ENCODE measurements at regions not wholly inside any gene's neighbourhood (a gene's known extent, or its start where the extent isn't known, plus 50 kb on each side); places are given as distances from the start of the nearest gene placed in this dataset.

DNA sequence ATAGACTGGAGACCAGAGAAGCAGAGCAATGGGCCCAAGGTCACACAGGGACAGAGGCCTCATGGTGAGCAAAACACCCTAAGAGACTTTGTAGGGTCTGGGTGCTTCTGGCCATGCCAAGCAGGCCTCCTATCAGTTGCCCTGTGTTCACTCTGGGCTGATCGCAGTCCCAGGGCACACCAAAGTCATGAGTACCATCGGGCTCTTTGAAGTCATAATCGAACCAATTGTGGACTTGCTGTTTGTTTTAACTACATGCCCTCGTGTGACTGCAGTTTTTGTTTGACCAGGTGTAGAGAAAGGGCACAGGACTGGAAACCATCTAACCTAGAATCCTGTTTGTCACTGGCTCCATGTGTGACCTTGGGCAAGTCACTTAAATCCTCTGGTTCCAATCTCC lies 172.5 kb upstream of the CPEB2 start:
- DNase-seq = no peak

DNA sequence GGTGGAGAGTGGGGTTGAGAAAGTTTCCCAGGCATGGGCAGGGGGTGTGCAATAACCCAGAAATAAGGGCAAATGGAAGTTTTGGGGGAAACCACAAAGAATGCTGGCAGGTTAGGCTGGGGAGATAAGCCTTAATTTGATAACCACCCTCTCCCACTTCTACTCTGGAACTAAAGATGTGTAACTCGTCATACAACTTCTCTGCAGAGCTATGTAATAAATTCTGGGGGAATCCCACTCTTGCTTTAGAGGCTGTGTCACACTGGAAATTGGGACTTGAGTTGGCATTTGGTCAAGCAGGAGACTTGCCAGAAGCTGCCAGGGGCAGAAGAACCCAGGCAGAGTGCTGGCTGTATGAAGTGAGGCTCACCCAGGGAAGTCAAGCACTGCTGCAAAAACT lies 170.9 kb upstream of the CPEB2 start:
- no peak for DNase-seq

GRCh38 chr4:14833053-14833452 lies 169.2 kb upstream of the CPEB2 start:
- no peak for DNase-seq

GRCh38 chr4:14834382-14834781 lies 167.9 kb upstream of the CPEB2 start:
- no peak for DNase-seq

- DNase-seq = no peak
Observed at GRCh38 chr4:14835288-14835687, 167.0 kb upstream of the CPEB2 start.

- DNase-seq = no peak
Observed at GRCh38 chr4:14835708-14836425, 166.4 kb upstream of the CPEB2 start.

DNA sequence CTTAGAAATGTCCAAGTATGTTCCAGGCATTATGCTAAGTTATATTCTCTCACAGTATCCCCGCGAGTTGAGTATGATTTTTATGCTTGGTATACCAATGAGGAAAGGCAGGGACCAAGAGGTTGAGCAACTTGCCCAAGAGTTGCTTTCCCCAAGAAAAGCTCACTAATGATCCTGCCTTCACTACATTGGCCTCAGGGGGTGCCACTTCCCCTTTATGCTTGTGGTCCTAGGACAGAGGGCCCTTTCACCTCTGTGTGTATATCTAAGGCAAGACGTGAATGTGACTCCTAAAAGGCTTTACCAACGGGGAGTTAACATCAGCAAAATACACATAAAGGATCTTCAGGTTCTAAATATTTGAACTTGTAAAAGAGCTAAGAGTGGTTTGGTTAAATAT lies 164.4 kb upstream of the CPEB2 start:
- no peak for DNase-seq

- no peak for DNase-seq
Observed at GRCh38 chr4:14841801-14842768, 160.2 kb upstream of the CPEB2 start.

- no peak for DNase-seq
Observed at GRCh38 chr4:14842964-14843630, 159.2 kb upstream of the CPEB2 start.

GRCh38 chr4:14844061-14844460 lies 158.2 kb upstream of the CPEB2 start:
- no peak for DNase-seq

- DNase-seq = no peak
Observed at GRCh38 chr4:14848229-14848628, 154.1 kb upstream of the CPEB2 start.

- DNase-seq = no peak
Observed at GRCh38 chr4:14850455-14851097, 151.7 kb upstream of the CPEB2 start.

- DNase-seq = no peak
Observed at GRCh38 chr4:14853176-14853943, 148.9 kb upstream of the CPEB2 start.

DNA sequence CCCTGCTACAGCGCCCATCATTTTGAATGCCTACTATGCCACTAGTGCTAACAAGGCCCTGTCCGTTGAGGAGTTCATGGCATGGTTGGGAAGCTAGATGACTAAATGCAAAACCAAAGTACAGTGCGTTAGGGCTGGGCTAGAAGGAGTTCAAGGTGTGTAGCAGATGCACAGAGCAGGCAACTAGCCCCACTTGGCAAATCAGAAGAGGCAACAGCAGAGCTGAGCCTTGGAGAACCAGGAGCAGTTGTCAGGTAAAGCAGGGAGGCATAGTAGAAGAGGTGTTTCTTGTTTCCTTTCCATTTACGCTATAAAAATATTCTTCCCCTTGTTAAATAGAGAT lies 146.6 kb upstream of the CPEB2 start:
- DNase-seq = no peak

- peak; percentile 20 for DNase-seq
Observed at GRCh38 chr4:14856062-14856933, 146.0 kb upstream of the CPEB2 start.

- no peak for DNase-seq
Observed at GRCh38 chr4:14856934-14857235, 145.4 kb upstream of the CPEB2 start.

DNA sequence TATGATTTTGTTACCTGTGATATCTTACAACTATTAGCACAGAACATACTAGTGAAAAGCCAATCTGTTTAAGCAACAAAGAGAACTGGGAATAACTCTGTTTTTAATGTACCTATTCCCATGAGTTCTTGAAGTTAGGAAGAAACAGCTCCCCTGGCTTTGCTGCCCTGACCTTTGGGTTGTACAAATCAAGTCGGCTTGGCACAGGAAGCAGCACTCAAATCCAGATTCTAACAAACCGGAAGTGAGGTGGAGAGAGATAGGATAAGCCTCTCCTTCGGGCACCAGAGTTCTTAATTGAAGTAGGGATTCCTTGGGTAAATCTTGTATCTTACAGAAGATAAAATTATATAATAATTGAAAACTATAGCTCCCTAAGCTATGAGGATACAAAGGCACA lies 144.8 kb upstream of the CPEB2 start:
- DNase-seq = no peak

DNA sequence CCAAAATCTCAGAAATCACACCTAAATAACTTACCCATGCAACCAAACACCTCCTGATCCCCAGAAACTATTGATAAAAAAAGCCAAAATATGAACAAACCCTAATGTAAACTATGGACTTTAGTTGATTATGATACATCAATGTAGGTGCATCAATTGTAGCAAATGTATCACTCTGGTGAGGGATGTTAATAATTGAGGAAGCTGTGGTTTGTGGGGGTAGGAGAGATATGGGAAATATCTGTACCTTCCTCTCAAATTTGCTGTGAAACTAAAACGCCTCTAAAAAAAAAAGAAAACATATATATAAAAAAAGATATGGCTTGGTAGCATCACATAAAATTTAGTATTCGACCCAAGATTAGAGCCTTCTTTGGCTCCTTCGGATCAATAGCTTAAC lies 144.3 kb upstream of the CPEB2 start:
- DNase-seq = no peak

GRCh38 chr4:14862891-14863290 lies 139.4 kb upstream of the CPEB2 start:
- no peak for DNase-seq

DNA sequence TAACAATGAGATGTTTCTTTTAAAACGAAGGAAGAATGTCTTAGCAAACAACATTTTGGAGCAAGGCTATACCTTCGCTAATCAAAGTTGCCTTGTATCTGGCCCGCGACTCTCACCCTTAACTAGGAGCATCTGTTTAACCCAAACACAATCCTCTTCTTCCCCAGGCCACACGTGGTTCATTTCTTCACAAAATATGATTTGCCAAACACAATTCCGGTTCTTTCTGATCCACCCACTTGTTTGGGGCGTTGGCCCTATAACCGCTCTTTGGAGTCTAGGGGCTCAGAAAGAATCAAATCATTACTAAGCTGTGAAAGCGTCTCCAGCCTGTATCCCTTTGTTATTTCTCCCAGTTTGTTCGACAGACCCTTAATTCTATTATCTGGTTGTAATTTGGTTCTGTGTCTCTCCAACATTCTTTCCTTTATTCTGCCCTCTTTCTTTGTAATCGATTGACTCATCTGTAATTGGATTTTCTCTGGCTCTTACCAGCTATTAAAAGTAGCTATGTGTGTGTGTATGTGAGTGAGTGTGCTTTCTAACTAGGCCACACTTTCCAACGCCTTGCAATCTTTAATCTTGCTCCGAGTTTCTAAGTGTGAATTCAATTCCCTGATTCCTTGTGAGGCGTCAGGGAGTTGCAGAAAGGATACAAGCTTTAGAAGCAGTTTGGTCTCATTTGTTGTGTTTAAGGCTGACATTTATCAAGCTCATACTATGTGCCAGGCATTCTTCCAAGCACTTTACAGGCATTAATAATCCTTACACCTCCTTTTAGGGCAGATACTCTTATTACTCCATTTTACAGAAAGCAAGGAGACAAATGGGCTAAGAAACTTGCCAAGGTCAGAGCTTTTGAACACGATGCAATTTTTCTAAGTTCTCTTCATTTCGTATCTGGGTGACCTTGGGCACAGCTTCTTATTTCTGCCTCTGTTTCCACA lies 138.6 kb upstream of the CPEB2 start:
- no peak for DNase-seq

Measured in SIG-M5 (cell line).